ENCODE measurements at regions not wholly inside any gene's neighbourhood (a gene's known extent, or its start where the extent isn't known, plus 50 kb on each side); places are given as distances from the start of the nearest gene placed in this dataset.
A peak's percentile ranks its signal among the peaks of the same experiment; 100 is the strongest.
"Not testable (repeated sequence)": the region's sequence is repeated elsewhere in the genome, so short reads cannot be mapped to it uniquely, and the experiment has no call there.

DNA sequence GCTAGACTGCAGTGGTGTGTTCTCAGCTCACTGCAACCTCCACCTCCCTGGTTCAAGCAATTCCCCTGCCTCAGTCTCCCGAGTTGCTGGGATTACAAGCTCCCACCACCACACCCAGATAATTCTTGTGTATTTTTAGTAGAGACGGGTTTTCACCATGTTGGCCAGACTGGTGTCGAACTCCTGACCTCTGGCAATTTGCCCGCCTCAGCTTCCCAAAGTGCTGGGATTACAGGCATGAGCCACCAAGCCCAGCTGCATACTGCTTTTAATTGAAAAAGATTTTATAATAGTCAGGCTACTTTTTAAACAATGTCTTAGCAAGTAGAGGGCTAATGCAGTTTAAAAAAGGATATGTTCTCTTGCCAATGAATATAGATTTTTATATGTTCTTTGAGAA is 668.9 kb downstream of the SLC6A15 start:
- DNase-seq (ENCODE audit: low read depth): no peak

DNA sequence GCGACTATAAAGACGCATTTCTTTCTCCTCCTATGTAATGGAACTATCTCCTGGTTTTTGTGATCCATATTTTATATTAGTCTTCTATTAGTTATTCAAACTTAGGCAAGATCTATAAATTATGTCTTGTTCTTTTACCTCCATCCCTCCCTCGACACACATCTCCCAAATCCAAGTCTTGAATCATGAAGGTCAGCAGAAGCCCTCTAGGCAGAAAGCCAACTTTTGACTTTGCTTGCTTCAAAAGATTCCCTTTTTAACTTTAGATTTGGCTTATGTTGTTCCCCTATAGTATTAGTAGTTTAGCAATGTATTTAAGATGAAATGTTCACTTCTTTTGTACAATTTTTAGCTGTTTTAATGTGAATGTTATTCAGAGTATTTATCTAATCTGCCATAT is 689.8 kb downstream of the SLC6A15 start:
- DNase-seq (ENCODE audit: low read depth): no peak

DNA sequence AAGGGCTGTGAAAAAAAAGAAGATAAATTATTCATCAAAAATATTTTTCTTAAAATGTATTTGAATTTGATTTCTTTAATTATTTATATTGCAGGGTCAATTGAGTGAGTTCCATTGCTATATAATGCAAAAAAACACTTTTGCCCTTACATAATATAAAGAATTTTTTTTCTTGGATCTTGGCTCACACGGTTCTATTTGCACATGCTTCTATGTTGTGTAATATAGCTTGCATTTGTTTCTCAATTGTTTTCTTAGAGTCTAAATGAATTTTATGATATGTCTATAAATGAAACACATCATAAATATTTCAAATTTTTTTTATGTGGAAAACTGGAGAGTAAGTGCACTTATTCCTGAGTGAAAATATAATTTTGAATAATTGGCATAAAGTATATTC is 694.2 kb downstream of the SLC6A15 start:
- no peak for DNase-seq (ENCODE audit: low read depth)

DNA sequence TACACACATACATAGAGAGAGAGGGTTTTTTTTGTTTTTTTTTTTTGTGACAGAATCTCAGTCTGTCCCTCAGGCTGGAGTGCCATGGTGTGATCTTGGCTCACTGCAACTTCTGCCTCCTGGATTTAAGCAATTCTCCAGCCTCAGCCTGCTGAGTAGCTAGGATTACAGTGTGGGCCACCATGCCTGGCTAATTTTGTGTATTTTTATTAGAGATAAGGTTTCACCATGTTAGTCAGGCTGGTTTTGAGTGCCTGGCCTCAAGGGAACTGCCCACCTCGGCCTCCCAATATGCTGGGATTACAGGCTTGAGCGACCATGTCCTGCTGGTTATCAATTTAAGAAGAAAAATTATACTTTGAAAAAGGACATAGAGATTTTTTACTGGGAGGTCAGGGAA is 710.6 kb downstream of the SLC6A15 start:
- DNase-seq (ENCODE audit: low read depth): no peak

DNA sequence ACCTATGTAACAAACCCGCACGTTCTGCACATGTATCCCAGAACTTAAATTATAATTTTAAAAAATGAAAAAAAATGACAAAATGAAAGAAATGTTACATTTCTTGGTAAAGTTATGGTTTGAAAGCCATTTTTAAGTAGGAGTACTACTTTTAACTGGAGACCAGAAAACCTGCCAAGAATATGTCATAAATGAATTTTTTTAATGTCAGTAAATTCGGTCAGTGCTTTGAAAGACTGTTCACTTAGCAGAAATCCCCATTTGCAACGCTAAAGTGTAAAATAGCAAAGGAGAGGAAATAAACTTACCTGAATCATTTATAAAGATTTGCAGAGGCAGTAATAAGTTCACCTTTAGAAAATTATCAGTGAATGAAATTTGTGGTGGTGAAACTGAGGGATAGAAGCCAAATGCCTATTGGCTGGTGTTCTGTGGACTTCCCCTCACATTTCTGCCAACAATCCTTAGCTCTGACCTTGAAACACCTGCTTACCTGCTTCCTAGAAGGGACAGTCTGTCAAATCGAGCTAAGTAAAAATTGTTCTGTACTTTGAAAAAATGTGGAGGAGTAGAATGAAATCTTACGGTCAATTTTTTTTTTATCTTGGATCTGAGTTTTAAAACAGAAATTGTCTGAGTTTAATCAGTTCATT is 714.2 kb downstream of the SLC6A15 start:
- DNase-seq (ENCODE audit: low read depth): no peak

DNA sequence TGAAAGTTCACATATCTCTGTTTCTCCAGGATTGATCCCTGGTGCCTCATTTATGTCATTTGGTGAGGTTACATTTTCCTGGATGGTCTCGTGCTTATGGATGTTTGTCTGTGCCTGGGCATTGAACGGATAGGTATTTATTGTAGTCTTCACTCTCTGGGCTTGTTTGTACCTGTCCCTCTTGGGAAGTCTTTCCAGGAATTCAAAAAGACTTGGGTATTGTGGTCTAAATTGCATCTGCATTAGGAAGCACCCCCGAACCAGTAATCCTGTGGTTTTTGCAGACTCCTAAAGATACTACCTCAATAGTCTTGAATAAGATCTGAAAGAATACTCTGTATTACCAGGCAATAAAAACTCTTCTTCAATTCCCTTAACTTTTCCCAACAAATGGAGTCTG is 720.8 kb downstream of the SLC6A15 start:
- no peak for DNase-seq (ENCODE audit: low read depth)

DNA sequence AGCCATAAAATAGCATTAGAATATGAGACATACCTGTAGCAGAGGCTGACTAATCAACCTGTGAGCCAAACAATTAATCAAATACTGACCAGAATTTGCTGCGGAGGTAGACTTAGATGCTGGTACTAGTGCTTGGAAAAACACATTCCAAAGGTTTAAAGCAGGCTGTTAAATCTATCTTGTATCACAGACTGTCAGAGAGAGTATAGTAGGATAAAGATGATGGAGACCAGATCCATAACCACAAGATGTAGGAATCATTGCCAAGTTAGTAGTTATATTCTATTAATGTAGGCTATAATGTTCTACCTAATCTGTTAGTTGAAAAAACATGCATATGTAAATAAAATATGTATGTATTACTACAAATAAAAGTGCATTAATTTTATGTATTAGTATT is 726.2 kb downstream of the SLC6A15 start:
- DNase-seq (ENCODE audit: low read depth): no peak

DNA sequence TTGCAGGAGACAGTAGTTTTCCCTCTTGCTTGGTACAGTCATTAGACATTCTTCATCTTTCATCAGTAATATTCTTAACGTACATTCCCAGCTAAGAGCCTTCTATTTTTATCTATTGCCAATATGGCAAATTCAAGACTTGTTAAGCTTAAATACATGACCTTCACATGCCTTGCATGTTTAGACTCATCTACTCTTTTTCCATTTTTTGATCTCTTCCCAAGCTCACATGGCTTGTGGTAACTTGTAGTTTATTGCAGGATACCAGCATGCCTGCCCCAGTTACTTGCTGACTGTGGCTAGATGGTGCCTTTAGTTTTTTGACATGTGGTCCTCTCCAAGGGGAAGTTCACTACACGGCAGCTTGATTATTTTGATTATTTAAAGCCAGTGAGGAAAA is 729.0 kb downstream of the SLC6A15 start:
- DNase-seq (ENCODE audit: low read depth): no peak

DNA sequence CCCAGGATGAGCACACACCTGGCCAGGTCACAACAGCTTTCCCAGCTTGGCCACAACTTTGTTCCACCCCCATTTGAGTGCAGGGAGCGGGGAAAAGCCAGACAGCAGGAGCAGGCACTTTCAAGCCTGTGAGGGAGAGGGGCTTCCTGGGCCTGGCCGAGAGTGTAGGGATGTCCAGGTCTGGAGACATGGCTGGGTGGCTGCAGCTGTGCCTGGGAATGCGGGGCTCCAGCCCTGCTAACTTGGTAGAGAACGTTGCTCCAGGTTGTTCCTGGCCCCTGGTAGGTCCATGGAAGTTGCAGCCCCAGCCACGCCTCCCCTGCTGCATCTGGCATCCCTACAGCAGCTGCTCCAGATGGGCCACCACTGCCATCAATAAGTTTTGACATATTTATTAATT is 738.5 kb downstream of the SLC6A15 start:
- DNase-seq (ENCODE audit: low read depth): no peak

DNA sequence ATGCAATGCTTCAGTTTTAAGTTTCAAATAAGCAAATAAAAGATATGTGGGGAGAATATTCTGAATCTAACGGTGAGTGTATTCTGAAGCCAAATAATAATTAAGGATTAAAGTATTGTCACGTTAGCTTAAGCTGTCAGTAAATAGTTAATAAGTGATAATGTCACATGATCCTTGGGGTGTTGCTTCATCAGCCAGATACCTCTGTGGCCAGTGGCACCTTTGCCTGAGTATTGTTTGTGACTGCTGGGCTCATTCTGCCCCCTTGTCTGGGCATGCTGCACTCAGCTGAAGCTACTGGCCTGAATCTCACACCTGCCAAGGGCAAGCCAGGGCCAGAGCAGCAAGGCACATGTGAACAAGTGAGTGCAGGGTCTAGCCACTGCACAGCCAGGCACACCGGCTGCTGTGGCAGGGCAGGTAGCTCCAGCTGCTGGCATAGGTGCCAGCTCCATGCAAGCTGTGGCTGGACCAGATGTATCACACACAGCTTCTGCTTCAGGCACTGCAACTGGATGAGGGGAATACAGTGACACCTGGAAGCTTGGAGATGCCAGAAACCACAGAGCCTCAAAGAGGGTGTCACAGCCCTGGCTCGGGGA is 739.7 kb downstream of the SLC6A15 start:
- no peak for DNase-seq (ENCODE audit: low read depth)

DNA sequence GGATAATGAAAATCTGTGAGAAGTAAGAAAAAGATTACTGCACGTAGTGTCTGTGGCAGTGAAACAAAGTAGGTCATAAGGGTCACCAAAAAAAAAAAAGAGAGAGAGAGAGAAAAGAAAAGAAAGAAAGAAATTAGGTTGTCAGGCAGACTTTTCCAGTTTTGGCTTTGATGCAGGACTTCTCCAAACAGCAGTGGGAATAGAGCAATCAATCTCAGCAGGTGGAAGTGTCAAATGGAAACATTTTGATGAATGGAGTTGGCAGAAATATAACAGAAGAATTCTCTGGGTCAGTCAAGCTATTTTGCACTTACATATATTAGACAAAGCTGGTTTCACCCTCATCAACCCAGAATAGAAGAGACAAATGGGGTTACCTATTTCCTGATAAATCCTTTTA is 745.8 kb downstream of the SLC6A15 start:
- no peak for DNase-seq (ENCODE audit: low read depth)

DNA sequence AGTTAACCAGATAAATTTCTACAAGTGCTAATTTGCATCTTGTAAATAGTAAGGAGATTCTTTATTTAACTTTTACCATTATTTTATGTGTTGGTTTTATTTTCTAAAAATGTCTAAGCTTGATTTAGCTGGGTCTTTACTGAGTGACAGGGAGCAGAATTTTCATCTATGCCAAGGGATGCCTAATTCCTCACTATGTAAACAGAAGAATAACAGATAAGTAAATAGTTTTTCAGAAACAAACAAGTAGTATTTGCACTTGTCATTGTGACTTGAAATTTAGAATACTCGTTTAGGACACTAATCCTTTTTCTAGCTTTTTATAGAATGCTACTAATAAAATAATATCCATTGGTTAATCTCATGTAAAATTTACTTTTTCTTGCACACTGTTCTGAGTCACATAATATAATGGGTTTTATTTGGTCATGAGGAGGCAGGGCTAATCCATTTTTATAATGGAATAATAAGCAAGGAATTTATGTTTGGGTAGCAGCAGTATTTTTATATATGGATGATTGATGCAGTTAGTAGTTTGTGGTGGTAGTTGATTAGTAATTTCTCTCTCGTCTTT is 746.5 kb downstream of the SLC6A15 start:
- no peak for DNase-seq (ENCODE audit: low read depth)

DNA sequence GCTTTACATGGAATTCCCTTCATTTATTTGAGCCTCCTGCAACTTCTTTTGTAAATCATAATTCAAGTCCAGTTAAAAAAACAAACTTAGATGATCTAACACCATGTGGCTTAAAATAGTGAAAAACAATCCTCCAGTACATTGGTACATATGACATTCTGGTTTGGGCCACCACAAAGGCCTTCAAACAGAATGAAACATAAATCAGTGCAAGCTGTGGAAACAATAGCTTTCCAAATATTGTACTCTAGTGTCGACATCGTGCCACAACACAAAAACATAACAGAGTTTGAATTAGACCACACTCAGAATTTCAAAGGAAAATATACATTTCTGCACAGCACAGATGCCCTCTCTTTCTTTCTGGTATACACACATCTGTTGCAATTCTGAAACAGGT is 751.3 kb downstream of the SLC6A15 start:
- peak; percentile 6 for DNase-seq (ENCODE audit: low read depth)

DNA sequence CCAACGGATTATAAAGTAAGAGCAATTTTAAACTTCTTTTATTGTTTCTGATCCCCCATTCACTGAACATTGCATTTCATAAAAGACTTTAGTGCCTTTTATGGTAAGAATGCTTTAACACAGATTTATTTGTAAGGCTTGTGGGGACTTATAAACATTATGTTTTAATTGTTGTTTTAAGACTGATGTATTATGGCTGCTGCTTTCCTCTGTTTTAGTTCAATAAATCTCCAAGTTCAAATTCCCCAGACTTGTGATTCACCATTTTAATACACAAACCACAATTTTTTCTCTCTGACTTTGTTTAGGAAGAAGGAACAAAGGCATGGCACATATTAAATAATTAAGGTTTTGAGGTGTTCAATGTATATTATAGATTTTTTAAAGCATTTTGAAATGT is 753.3 kb downstream of the SLC6A15 start:
- DNase-seq (ENCODE audit: low read depth): no peak

DNA sequence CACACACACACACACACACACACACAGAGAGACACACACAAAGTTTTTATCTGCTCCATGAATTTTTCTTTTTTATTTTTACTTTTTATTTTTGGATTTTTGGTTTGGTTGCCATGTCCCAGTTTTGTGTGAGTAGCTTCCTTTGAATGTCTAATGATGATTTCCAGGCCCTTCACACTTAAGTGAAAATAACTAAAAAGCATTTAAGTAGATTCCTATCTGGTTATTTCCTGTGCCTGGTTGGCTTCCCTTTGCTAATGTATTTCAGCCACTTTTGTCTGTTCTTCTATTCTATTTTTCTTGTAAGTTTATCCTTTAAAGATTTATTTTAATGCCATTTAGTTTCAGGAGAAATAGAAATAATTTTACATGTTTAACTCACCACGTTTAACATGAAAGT is 755.4 kb downstream of the SLC6A15 start:
- DNase-seq (ENCODE audit: low read depth): no peak

DNA sequence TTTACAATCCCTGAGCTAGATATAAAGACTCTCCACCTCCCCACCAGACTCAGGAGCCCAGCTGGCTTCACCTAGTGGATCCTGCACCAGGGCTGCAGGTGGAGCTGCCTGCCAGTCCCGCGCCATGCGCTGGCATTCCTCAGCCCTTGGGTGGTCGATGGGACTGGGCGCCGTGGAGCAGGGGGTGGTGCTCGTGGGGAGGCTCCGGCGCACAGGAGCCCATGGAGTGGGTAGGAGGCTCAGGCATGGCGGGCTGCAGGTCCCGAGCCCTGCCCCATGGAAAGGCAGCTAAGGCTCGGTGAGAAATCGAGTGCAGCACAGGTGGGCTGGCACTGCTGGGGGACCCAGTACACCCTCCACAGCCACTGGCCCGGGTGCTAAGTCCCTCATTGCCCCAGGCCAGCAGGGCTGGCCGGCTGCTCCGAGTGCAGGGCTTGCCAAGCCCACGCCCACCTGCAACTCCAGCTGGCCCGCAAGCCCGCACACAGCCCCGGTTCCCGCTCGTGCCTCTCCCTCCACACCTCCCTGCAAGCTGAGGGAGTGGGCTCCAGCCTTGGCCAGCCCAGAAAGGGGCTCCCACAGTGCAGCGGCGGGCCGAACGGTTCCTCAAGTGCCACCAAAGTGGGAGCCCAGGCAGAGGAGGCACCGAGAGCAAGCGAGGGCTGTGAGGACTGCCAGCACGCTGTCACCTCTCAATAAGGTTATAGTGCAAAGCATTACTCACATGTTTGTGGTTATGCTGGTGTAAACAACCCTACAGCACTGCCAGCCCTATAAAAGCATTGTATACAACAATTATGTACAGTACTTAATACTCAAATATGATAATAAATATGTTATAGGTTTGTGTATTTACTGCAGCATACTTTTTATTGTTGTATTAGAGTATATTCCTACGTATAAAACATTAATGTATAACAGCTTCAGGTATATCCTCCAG is 757.3 kb downstream of the SLC6A15 start:
- not testable (repeated sequence) for DNase-seq (ENCODE audit: low read depth)

DNA sequence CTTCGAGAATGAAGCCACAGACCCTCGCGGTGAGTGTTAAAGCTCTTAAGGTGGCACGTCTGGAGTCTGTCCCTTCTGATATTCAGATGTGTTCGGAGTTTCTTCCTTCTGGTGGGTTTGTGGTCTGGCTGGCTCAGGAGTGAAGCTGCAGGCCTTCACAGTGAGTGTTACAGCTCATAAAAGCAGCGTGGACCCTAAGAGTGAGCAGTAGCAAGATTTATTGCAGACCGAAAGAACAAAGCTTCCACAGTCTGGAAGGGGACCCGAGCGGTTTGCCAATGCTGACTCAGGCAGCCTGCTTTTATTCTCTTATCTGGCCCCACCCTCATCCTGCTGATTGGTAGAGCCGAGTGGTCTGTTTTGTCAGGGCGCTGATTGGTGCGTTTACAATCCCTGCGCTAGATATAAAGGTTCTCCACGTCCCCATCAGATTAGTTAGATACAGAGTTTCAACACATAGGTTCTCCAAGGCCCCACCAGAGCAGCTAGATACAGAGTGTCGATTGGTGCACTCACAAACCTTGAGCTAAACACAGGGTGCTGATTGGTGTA is 758.1 kb downstream of the SLC6A15 start:
- not testable (repeated sequence) for DNase-seq (ENCODE audit: low read depth)

DNA sequence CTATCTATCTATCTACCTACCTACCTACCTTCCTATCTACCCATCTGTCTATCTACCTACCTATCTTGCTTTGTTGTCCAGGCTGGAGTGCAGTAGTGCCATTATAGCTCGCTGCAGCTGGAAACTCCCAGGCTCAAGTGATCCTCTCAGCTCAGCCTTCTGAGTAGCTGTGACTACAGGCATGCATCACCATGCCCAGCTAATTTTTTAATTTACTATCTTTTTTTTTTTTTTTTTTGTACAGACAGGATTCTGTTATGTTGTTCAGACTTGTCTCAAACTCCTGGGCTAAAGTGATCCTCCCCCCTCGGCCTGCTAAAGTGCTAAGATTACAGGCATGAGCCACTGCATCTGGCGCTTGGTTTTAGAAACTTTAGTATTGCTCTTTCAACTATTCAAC is 762.4 kb downstream of the SLC6A15 start:
- DNase-seq (ENCODE audit: low read depth): no peak

DNA sequence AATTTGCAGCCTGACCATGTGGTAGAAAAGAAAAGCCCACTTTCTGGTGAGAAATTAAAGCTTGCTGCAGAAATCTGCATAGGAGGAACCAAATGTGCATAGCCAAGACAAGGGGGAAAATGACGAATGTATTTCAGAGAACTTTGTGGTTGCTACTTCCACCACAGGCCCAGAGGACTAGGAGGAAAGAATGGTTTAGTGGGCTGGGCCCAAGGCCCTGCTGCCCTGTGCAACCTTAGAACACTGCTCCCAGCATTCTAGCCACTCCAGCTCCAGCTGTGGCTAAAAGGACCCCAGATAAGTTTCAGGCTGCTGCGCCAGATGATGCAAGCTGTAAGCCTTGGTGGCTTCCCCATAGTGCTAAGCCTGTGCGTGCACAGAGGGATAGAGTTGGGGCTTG is 764.3 kb downstream of the SLC6A15 start:
- no peak for DNase-seq (ENCODE audit: low read depth)

DNA sequence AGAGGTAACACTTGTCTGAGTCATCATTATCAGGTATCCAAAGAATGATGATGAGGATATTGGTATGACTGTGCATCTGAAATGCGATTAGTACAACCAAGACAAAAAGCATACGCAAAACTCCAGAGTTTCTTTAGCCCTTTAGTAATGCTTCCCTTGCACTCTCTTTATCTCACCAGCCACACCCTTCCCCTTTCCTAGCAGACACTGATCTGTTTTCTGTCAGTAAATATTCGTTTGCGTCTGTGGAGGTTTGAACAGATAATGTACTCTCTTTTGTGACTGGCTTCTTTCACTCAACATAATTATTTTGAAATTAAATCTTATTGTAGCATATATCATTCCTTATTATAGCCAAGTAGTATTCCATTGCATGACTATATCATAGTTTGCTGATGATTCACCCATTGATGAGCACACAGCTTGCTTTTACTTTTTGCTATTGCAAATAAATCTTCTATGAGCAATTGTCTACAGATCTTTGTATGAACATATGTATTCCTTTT is 775.7 kb downstream of the SLC6A15 start:
- DNase-seq (ENCODE audit: low read depth): no peak

DNA sequence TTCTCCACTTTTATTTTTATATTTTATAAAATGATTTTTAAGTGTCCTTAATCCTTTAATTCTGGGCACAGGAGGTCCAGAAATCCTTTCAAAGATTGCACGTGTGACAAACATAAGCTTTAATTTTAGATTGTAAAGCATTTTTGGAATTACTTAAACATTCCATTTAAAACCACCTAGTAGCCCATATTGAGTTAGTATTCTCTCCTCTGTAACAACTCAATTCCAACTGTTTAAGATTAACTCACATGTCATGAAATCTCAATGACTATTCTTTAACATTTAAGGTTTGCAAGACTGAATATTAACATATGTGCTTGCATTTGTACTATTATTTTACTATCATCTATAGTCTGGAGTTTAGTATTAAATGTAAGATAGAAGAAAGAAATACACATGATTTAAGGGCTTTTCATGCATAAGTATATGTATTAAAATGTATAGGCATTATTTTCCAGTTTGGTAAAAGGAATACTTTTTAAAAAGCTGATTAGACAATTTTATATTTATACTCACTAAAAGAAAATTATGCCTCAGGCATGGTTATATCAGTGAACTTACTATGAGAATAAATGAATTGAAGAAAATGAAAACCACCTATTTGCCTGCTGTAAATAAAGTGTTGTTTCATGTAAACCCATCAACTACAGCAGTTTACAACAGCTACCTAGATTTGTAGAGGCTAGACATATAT is 776.9 kb downstream of the SLC6A15 start:
- no peak for DNase-seq (ENCODE audit: low read depth)

Data from GM04503 (cell line).